Medulla oblongata (tissue), 1 donor: ENCODE measurements at regions not wholly inside any gene's neighbourhood (a gene's known extent, or its start where the extent isn't known, plus 50 kb on each side); places are given as distances from the start of the nearest gene placed in this dataset.

Experiments
- DNase-seq: peaks from one replicate; pipeline ENCODE4 v3.0.0-alpha.2; 2015; ENCODE audit errors: extremely low spot score

- DNase-seq, result no peak
Measured at GRCh38 chr16:64168371-64168770, 953.5 kb downstream of the CDH11 start.

- no peak for DNase-seq
Measured at GRCh38 chr16:64167936-64168335, 953.9 kb downstream of the CDH11 start.

- no peak for DNase-seq
Measured at GRCh38 chr16:64165368-64165767, 956.5 kb downstream of the CDH11 start.

- DNase-seq, result no peak
Measured at GRCh38 chr16:64162613-64163375, 959.1 kb downstream of the CDH11 start.

- no peak for DNase-seq
Measured at GRCh38 chr16:64159976-64160375, 961.9 kb downstream of the CDH11 start.

GRCh38 chr16:64158941-64159588, 962.8 kb downstream of the CDH11 start:
- DNase-seq, result no peak

GRCh38 chr16:64153718-64154117, 968.1 kb downstream of the CDH11 start:
- DNase-seq, result no peak

GRCh38 chr16:64151990-64152767, 969.7 kb downstream of the CDH11 start:
- DNase-seq, result no peak

- DNase-seq, result no peak
Measured at GRCh38 chr16:64150193-64150592, 971.7 kb downstream of the CDH11 start.

- DNase-seq, result no peak
Measured at GRCh38 chr16:64149756-64150155, 972.1 kb downstream of the CDH11 start.

GRCh38 chr16:64148356-64148755, 973.5 kb downstream of the CDH11 start:
- no peak for DNase-seq

GRCh38 chr16:64147941-64148340, 973.9 kb downstream of the CDH11 start:
- DNase-seq, result no peak

GRCh38 chr16:64144617-64145016, 977.2 kb downstream of the CDH11 start:
- DNase-seq, result no peak

GRCh38 chr16:64138621-64139020, 983.2 kb downstream of the CDH11 start:
- DNase-seq, result no peak

- no peak for DNase-seq
Measured at GRCh38 chr16:64138006-64138405, 983.9 kb downstream of the CDH11 start.

GRCh38 chr16:64136743-64137142, 985.1 kb downstream of the CDH11 start:
- DNase-seq, result no peak

GRCh38 chr16:64136314-64136713, 985.5 kb downstream of the CDH11 start:
- no peak for DNase-seq

GRCh38 chr16:64133366-64133765, 988.5 kb downstream of the CDH11 start:
- DNase-seq, result peak; percentile 3

GRCh38 chr16:64132759-64133361, 989.0 kb downstream of the CDH11 start:
- DNase-seq, result peak; percentile 5

- no peak for DNase-seq
Measured at GRCh38 chr16:64132190-64132589, 989.7 kb downstream of the CDH11 start.

GRCh38 chr16:64131423-64131822, 990.4 kb downstream of the CDH11 start:
- DNase-seq, result no peak

- no peak for DNase-seq
Measured at GRCh38 chr16:64130140-64130539, 991.7 kb downstream of the CDH11 start.
